ENCODE measurements at regions not wholly inside any gene's neighbourhood (a gene's known extent, or its start where the extent isn't known, plus 50 kb on each side); places are given as distances from the start of the nearest gene placed in this dataset.

DNA sequence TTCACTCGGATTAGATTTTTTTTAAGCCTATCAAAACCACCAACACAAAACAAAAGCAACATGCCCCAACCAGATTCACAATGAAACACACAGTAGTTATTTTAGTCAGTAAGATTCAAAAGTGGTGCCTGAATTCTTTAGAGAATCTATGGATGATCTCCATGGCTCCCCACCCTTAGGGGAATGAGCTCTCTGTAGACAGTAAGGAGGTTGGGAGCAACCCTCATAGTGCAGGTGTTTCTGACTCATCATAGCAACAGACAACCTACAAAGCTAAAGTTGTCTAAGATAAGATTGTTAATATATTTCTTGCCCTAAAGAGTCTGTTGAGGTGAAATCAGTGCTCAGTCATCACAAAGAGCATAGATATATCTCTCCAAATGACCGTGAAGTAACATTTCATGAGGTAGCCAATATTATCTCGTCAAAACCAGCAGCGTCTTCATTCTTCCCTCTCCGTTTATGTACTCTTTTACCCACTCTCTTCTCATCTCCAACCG, 78.3 kb downstream of the ADAMTS1 start:
- CTCF ChIA-PET, result no interaction called here

GRCh38 chr21:26761174-26761915, 83.9 kb downstream of the ADAMTS1 start:
- ChIA-PET CTCF (interaction anchor here (0.7 kb wide), 1 partner anchor 55 kb away, joined by 3 read pairs; no protein-coding TSS in a partner anchor), POLR2A (no interaction called here)
- Histone ChIP-seq H3K27ac (no peak overlapping the region), H3K9me3 (no peaks in the 10 kb centered on the region), H3K4me1 (no peaks in the 10 kb centered on the region), H3K4me3 (no peak overlapping the region), H3K4me2 (no peak overlapping the region)
- FAIRE-seq (no peak), DNase-seq (ENCODE audit: low read depth in 1 of 2, low spot score in 1 of 2) (no peak), ATAC-seq (no peak)
- WGBS (ENCODE audit: missing lambda C conversion rate), result 35% methylated on average over 8 of the region's 8 CpGs
- no peak for TF ChIP-seq ZC3H11A (IDR thresholded peaks at IDR 0.05)
- TF ChIP-seq RNF2 (IDR thresholded peaks at IDR 0.05; ENCODE audit: borderline replicate concordance, low read depth), result no peak
- no peak for TF ChIP-seq ZFP36 (IDR thresholded peaks at IDR 0.05; ENCODE audit: borderline replicate concordance, partially characterized antibody)
- TF ChIP-seq KDM5A (IDR thresholded peaks at IDR 0.05), result no peak
- TF ChIP-seq, protein P1, sequence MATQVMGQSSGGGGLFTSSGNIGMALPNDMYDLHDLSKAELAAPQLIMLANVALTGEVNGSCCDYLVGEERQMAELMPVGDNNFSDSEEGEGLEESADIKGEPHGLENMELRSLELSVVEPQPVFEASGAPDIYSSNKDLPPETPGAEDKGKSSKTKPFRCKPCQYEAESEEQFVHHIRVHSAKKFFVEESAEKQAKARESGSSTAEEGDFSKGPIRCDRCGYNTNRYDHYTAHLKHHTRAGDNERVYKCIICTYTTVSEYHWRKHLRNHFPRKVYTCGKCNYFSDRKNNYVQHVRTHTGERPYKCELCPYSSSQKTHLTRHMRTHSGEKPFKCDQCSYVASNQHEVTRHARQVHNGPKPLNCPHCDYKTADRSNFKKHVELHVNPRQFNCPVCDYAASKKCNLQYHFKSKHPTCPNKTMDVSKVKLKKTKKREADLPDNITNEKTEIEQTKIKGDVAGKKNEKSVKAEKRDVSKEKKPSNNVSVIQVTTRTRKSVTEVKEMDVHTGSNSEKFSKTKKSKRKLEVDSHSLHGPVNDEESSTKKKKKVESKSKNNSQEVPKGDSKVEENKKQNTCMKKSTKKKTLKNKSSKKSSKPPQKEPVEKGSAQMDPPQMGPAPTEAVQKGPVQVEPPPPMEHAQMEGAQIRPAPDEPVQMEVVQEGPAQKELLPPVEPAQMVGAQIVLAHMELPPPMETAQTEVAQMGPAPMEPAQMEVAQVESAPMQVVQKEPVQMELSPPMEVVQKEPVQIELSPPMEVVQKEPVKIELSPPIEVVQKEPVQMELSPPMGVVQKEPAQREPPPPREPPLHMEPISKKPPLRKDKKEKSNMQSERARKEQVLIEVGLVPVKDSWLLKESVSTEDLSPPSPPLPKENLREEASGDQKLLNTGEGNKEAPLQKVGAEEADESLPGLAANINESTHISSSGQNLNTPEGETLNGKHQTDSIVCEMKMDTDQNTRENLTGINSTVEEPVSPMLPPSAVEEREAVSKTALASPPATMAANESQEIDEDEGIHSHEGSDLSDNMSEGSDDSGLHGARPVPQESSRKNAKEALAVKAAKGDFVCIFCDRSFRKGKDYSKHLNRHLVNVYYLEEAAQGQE (IDR thresholded peaks at IDR 0.05), result no peak
- no peak for TF ChIP-seq RARB (CRISPR knock-in tag; IDR thresholded peaks at IDR 0.05)
- no peak for TF ChIP-seq CHD2 (IDR thresholded peaks at IDR 0.05; ENCODE audit: low read length, partially characterized antibody)
- no peak for TF ChIP-seq MYC (IDR thresholded peaks at IDR 0.05; ENCODE audit: borderline replicate concordance, low read length)
- TF ChIP-seq KDM1A (IDR thresholded peaks at IDR 0.05; ENCODE audit: low read depth), result no peak
- TF ChIP-seq POLR2AphosphoS2 (conservative IDR thresholded peaks at IDR 0.05; ENCODE audit: low read length), result no peak
- TF ChIP-seq NPAS2 (CRISPR knock-in tag; IDR thresholded peaks at IDR 0.05; ENCODE audit: borderline replicate concordance), result no peak

More for the DNA sequence above, 78.3 kb downstream of the ADAMTS1 start:
- POLR2A ChIA-PET, result no interaction called here
- WGBS (ENCODE audit: missing lambda C conversion rate), result 51% methylated on average over 6 of the region's 6 CpGs
- no peaks in the 10 kb centered on the region for H3K9me3 ChIP-seq
- H3K4me2 ChIP-seq, result no peak overlapping the region
- no peak for TF ChIP-seq HES2 (IDR thresholded peaks at IDR 0.05)
- TF ChIP-seq, protein P2, sequence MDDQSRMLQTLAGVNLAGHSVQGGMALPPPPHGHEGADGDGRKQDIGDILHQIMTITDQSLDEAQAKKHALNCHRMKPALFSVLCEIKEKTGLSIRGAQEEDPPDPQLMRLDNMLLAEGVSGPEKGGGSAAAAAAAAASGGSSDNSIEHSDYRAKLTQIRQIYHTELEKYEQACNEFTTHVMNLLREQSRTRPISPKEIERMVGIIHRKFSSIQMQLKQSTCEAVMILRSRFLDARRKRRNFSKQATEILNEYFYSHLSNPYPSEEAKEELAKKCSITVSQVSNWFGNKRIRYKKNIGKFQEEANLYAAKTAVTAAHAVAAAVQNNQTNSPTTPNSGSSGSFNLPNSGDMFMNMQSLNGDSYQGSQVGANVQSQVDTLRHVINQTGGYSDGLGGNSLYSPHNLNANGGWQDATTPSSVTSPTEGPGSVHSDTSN (IDR thresholded peaks at IDR 0.05), result no peak
- no peak for TF ChIP-seq CHD2 (IDR thresholded peaks at IDR 0.05; ENCODE audit: low read length, partially characterized antibody)
- TF ChIP-seq POLR2AphosphoS2 (conservative IDR thresholded peaks at IDR 0.05; ENCODE audit: low read length), result no peak
- TF ChIP-seq, protein P1 (IDR thresholded peaks at IDR 0.05), result no peak
- TF ChIP-seq EHF (CRISPR knock-in tag; IDR thresholded peaks at IDR 0.05), result no peak
- no peak for TF ChIP-seq TFCP2L1 (CRISPR knock-in tag; IDR thresholded peaks at IDR 0.05)
- no peak for TF ChIP-seq FOSB (CRISPR knock-in tag; IDR thresholded peaks at IDR 0.05)
- TF ChIP-seq HDAC2 (IDR thresholded peaks at IDR 0.05), result no peak
- no peak for TF ChIP-seq RAD21 (conservative IDR thresholded peaks at IDR 0.05 in 1 of 2, IDR thresholded peaks at IDR 0.05 in 1 of 2)
- TF ChIP-seq HOXB13 (CRISPR knock-in tag; IDR thresholded peaks at IDR 0.05; ENCODE audit: low read depth), result no peak
- no peak for TF ChIP-seq CBX8 (IDR thresholded peaks at IDR 0.05)
- TF ChIP-seq HOXA7 (CRISPR knock-in tag; IDR thresholded peaks at IDR 0.05), result no peak
- no peak for TF ChIP-seq ZNF302 (CRISPR knock-in tag; IDR thresholded peaks at IDR 0.05)
- TF ChIP-seq MAX (IDR thresholded peaks at IDR 0.05), result no peak
- FAIRE-seq, result no peak
- H3K4me3 ChIP-seq, result no peak overlapping the region
- H3K4me1 ChIP-seq, result no peaks in the 10 kb centered on the region
- H3K27ac ChIP-seq, result no peak overlapping the region
- no peak for ATAC-seq
- no peak for DNase-seq (ENCODE audit: low read depth in 1 of 2, low spot score in 1 of 2)

Data from A549 (cell line).